GM10266 (cell line): ENCODE measurements at regions not wholly inside any gene's neighbourhood (a gene's known extent, or its start where the extent isn't known, plus 50 kb on each side); places are given as distances from the start of the nearest gene placed in this dataset.

Source experiments
- DNase-seq: peaks from one replicate; pipeline ENCODE4 v3.0.0; 2012; ENCODE audit errors: extremely low spot score
- CTCF ChIP-seq: IDR thresholded peaks from 2 replicates; pipeline ENCODE4 v1.5.1; 2012; ENCODE audit warnings: mild to moderate bottlenecking, low read depth; ENCODE audit not compliant: control insufficient read depth, insufficient read depth; ENCODE audit errors: missing control alignments

GRCh38 chr1:81233591-81233990 is 567.1 kb upstream of the ADGRL2 start:
- no peak for TF ChIP-seq CTCF
- no peak for DNase-seq

- DNase-seq: no peak
- no peak for TF ChIP-seq CTCF
Measured at GRCh38 chr1:81232420-81232819, 568.3 kb upstream of the ADGRL2 start.

GRCh38 chr1:81231729-81232038 is 569.0 kb upstream of the ADGRL2 start:
- no peak for DNase-seq
- no peak for TF ChIP-seq CTCF

- TF ChIP-seq CTCF: no peak
- no peak for DNase-seq
Measured at GRCh38 chr1:81230983-81231728, 569.6 kb upstream of the ADGRL2 start.

- DNase-seq: no peak
- TF ChIP-seq CTCF: no peak
Measured at GRCh38 chr1:81228926-81229325, 571.8 kb upstream of the ADGRL2 start.

- no peak for DNase-seq
- no peak for TF ChIP-seq CTCF
Measured at GRCh38 chr1:81226603-81226928, 574.2 kb upstream of the ADGRL2 start.

- DNase-seq: no peak
- no peak for TF ChIP-seq CTCF
Measured at GRCh38 chr1:81225789-81226602, 574.7 kb upstream of the ADGRL2 start.
